Stomach (tissue), 8 donors: ENCODE measurements at regions not wholly inside any gene's neighbourhood (a gene's known extent, or its start where the extent isn't known, plus 50 kb on each side); places are given as distances from the start of the nearest gene placed in this dataset.

Source experiments
- DNase-seq, 2 donors: peaks; one replicate each; pipeline versions ENCODE4 v3.0.0 to v3.0.0-alpha.2; 2013 to 2019
- H3K27ac ChIP-seq, 5 donors: fragments of 200-600 bp in 4 of 5; sonication (generic) in 4 of 5; one replicate each; pipeline ENCODE4 v1.5.1; 2013 to 2019; ENCODE audit warnings: mild to moderate bottlenecking in 1 of 5, moderate library complexity in 1 of 5
- H3K27me3 ChIP-seq, 3 donors: fragments of 200-600 bp; sonication (generic); one replicate each; pipeline ENCODE4 v1.5.1; 2017 to 2019; ENCODE audit warnings: mixed run types in 1 of 3
- H3K36me3 ChIP-seq, 4 donors: fragments of 200-600 bp; sonication (generic); 1 replicate in 3 of 4; 2 replicates in 1 of 4; pipeline ENCODE4 v1.5.1; 2016 to 2019
- H3K4me1 ChIP-seq, 4 donors: fragments of 200-600 bp; sonication (generic); one replicate each; pipeline ENCODE4 v1.5.1; 2016 to 2019
- H3K4me3 ChIP-seq, 4 donors: fragments of 200-600 bp; sonication (generic) in 3 of 4; one replicate each; pipeline ENCODE4 v1.5.1; 2016 to 2019; ENCODE audit warnings: mild to moderate bottlenecking in 1 of 4
- H3K9me3 ChIP-seq, 4 donors: fragments of 200-600 bp; sonication (generic); one replicate each; pipeline ENCODE4 v1.5.1; 2016 to 2019
- CTCF ChIP-seq, 7 experiments: fragments of 450-650 bp in 4 of 7; fragments of 200-600 bp in 3 of 7; sonication (generic) in 3 of 7; IDR thresholded peaks; one replicate each; pipeline ENCODE4 v1.5.1; 2016 to 2019; ENCODE audit warnings: antibody characterized with exemption in 7 of 7, control low read depth in 2 of 7, mild to moderate bottlenecking in 1 of 7
- EP300 ChIP-seq: sonication (generic); formaldehyde crosslinking; IDR thresholded peaks from one replicate; pipeline ENCODE4 v1.6.1; 2017; ENCODE audit warnings: antibody characterized with exemption
- POLR2A ChIP-seq, 4 donors: fragments of 450-650 bp; IDR thresholded peaks; one replicate each; pipeline ENCODE4 v1.6.1; 2016; ENCODE audit warnings: antibody characterized with exemption in 4 of 4, control low read depth in 2 of 4, mild to moderate bottlenecking in 1 of 4, moderate library complexity in 1 of 4
- POLR2AphosphoS5 ChIP-seq, 3 donors: sonication (generic); formaldehyde crosslinking; IDR thresholded peaks; one replicate each; pipeline ENCODE4 v1.6.1; 2016; ENCODE audit warnings: antibody characterized with exemption in 3 of 3
- WGBS, 5 donors: extraction: QIAGEN DNeasy Blood & Tissue Kit in 3 of 5; methylation state at CpG; one replicate each; pipeline versions ENCODE4 v1.1.5 to v1.1.7; 2013 to 2018; 5-methylcytosine and 5-hydroxymethylcytosine counted together
- intact Hi-C: fragments of 100-400 bp; cut with DNase I; formaldehyde crosslinking; loops from one replicate; pipeline ENCODE4 v1.15.1; 2023; ENCODE audit warnings: low total_unique reads
- donor health status: healthy with polysubstance abuse.
- donor health status: Bipolar disorder and iron deficiency.
- donor health status: healthy.

GRCh38 chr6:139588734-139589593, 214.5 kb upstream of the CITED2 start:
- H3K4me1 ChIP-seq, result peaks cover 12 to 58% (median 53%) of the 10 kb centered on the region in 4 donors
- peak overlapping the region in 4 of 5 donors; percentile 65 to 75 (median 67) for H3K27ac ChIP-seq
- intact Hi-C loops, result no loop called here
- peak in 1 of 2 donors; percentile 49 for DNase-seq
- WGBS, 5 donors, result 10 to 23% (median 13%) methylated on average over 4 of the region's 4 CpGs
- TF ChIP-seq EP300, result no peak
- no peak for TF ChIP-seq POLR2AphosphoS5 (IDR thresholded peaks at IDR 0.05)
- no peak for TF ChIP-seq CTCF (IDR thresholded peaks at IDR 0.05)
- TF ChIP-seq POLR2A (IDR thresholded peaks at IDR 0.05), result no peak
- H3K36me3 ChIP-seq, result no peaks in the 10 kb centered on the region
- H3K27me3 ChIP-seq, result no peaks in the 10 kb centered on the region
- H3K4me3 ChIP-seq, result no peak overlapping the region
- no peaks in the 10 kb centered on the region for H3K9me3 ChIP-seq

- DNase-seq, result peak; percentile 84 to 91
- TF ChIP-seq POLR2AphosphoS5 (IDR thresholded peaks at IDR 0.05) (peak in 1 of 3 donors; percentile 74), POLR2A (IDR thresholded peaks at IDR 0.05) (no peak)
- peaks cover 12 to 58% (median 53%) of the 10 kb centered on the region in 4 donors for H3K4me1 ChIP-seq
Observed at GRCh38 chr6:139588076-139588639, 213.7 kb upstream of the CITED2 start.

GRCh38 chr6:139587469-139587868, 213.0 kb upstream of the CITED2 start:
- peak overlapping the region; percentile 20 to 75 (median 65) for H3K27ac ChIP-seq
- no peaks in the 10 kb centered on the region for H3K27me3 ChIP-seq
- intact Hi-C loops, result no loop called here
- DNase-seq, result no peak
- H3K4me3 ChIP-seq, result no peak overlapping the region
- no peak for TF ChIP-seq CTCF (IDR thresholded peaks at IDR 0.05)
- no peak for TF ChIP-seq EP300
- no peak for TF ChIP-seq POLR2A (IDR thresholded peaks at IDR 0.05)
- no peak for TF ChIP-seq POLR2AphosphoS5 (IDR thresholded peaks at IDR 0.05)
- WGBS, 5 donors, result 49 to 76% (median 57%) methylated on average over 6 of the region's 6 CpGs
- H3K4me1 ChIP-seq, result peaks cover 7 to 53% (median 49%) of the 10 kb centered on the region in 4 donors
- H3K9me3 ChIP-seq, result no peaks in the 10 kb centered on the region
- no peaks in the 10 kb centered on the region for H3K36me3 ChIP-seq

More at GRCh38 chr6:139588076-139588639, 213.7 kb upstream of the CITED2 start:
- Histone ChIP-seq H3K27me3 (no peaks in the 10 kb centered on the region), H3K4me3 (no peak overlapping the region), H3K27ac (peak overlapping the region; percentile 65 to 83 (median 67)), H3K9me3 (no peaks in the 10 kb centered on the region), H3K36me3 (no peaks in the 10 kb centered on the region)
- 10 to 33% (median 22%) methylated on average over 3 of the region's 3 CpGs for WGBS, 5 donors
- intact Hi-C loops, result no loop called here

GRCh38 chr6:139586273-139586672, 211.8 kb upstream of the CITED2 start:
- TF ChIP-seq CTCF (IDR thresholded peaks at IDR 0.05) (no peak), POLR2AphosphoS5 (IDR thresholded peaks at IDR 0.05) (no peak), EP300 (no peak), POLR2A (IDR thresholded peaks at IDR 0.05) (no peak)
- WGBS, 5 donors, result 63 to 79% (median 65%) methylated on average over 3 of the region's 3 CpGs
- Histone ChIP-seq H3K4me1 (peaks cover 6 to 41% (median 38%) of the 10 kb centered on the region in 4 donors), H3K36me3 (no peaks in the 10 kb centered on the region), H3K27ac (peak overlapping the region in 1 of 5 donors; percentile 67), H3K9me3 (no peaks in the 10 kb centered on the region), H3K27me3 (no peaks in the 10 kb centered on the region), H3K4me3 (no peak overlapping the region)
- DNase-seq, result no peak
- intact Hi-C loops, result no loop called here
